Mucosa of stomach (tissue), 1 donor: ENCODE measurements at regions not wholly inside any gene's neighbourhood (a gene's known extent, or its start where the extent isn't known, plus 50 kb on each side); places are given as distances from the start of the nearest gene placed in this dataset.

Experiments
- H3K27me3 ChIP-seq: one replicate; pipeline ENCODE4 v1.7.0; 2013; ENCODE audit warnings: mild to moderate bottlenecking, low read length; ENCODE audit not compliant: control insufficient read depth, insufficient read depth
- H3K36me3 ChIP-seq: one replicate; pipeline ENCODE4 v1.7.0; 2013; ENCODE audit warnings: low read length; ENCODE audit not compliant: control insufficient read depth, insufficient read depth
- H3K4me1 ChIP-seq: one replicate; pipeline ENCODE4 v1.7.0; 2013; ENCODE audit warnings: mild to moderate bottlenecking, low read length; ENCODE audit not compliant: control insufficient read depth, insufficient read depth
- H3K4me3 ChIP-seq: one replicate; pipeline ENCODE4 v1.7.0; 2013; ENCODE audit warnings: low read length
- H3K9ac ChIP-seq: one replicate; pipeline ENCODE4 v1.7.0; 2013; ENCODE audit warnings: mild to moderate bottlenecking, low read length, moderate library complexity
- H3K9me3 ChIP-seq: one replicate; pipeline ENCODE4 v1.7.0; 2013; ENCODE audit warnings: mild to moderate bottlenecking, low read length, moderate library complexity; ENCODE audit not compliant: control insufficient read depth
- donor health status: Pancreatic carcinoma.

DNA sequence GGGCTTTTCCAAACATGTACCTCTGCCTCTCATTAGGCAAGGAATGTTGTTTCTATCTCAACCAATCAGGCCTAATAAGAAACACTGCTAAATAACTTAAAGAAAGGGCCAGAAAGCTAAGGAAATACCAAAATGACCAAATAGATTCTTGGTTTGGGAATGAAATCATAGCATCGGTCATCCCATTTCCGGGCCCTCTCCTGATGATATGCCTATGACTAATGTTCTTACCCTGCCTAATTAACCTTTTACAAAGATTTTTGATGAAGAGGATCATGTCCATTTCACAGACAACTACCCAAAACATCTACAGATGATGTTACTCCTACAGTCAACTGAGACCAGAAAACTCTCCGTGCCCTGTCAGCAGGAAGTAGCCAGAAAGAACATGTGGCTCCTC, 164.0 kb downstream of the DDX3Y start:
- no peaks in the 10 kb centered on the region for H3K27me3 ChIP-seq
- H3K9ac ChIP-seq, result no peak overlapping the region
- no peaks in the 10 kb centered on the region for H3K4me1 ChIP-seq
- no peaks in the 10 kb centered on the region for H3K36me3 ChIP-seq
- H3K9me3 ChIP-seq, result no peaks in the 10 kb centered on the region
- no peak overlapping the region for H3K4me3 ChIP-seq

DNA sequence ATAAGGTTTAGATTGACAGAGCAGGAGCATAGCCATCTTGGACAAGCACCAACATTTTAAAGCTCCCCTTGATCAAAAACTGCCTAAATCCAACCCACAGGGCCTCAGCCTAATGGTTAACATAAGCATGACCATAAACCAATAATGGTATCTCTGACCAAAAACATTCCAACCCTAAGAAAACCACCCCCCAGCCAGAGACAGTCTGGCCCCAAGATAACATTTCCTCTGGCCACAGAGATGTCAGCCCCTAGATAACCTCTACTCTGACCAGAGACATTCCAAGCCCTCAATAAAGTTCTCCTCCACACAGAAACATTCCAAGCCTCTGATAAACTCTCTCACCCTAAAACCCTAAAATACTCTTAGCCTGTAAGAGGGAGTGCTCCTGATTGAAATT, 164.4 kb downstream of the DDX3Y start:
- no peaks in the 10 kb centered on the region for H3K4me1 ChIP-seq
- no peak overlapping the region for H3K9ac ChIP-seq
- no peaks in the 10 kb centered on the region for H3K36me3 ChIP-seq
- H3K9me3 ChIP-seq, result no peaks in the 10 kb centered on the region
- H3K27me3 ChIP-seq, result no peaks in the 10 kb centered on the region
- H3K4me3 ChIP-seq, result no peak overlapping the region

DNA sequence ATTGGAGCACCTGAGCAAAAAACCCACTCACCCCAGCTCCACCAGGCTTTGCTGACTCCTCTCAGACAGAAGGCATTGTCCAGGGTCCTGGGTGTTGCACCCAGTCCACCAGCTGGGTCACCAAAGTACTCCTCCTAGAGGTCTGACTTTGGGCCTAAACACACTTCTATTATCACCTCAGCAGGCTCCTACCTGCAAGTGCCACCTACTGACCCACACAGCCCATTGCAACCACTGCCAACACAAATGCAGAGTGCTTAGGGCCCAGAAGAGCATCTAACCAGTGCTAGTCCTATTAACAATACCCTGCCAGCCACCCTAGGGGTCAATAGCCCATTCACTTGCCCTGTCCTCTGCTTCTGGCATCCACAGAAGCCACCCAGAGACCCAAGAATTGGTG, 178.1 kb downstream of the DDX3Y start:
- H3K4me1 ChIP-seq, result no peaks in the 10 kb centered on the region
- H3K4me3 ChIP-seq, result no peak overlapping the region
- no peaks in the 10 kb centered on the region for H3K36me3 ChIP-seq
- H3K9ac ChIP-seq, result no peak overlapping the region
- H3K27me3 ChIP-seq, result no peaks in the 10 kb centered on the region
- no peaks in the 10 kb centered on the region for H3K9me3 ChIP-seq

DNA sequence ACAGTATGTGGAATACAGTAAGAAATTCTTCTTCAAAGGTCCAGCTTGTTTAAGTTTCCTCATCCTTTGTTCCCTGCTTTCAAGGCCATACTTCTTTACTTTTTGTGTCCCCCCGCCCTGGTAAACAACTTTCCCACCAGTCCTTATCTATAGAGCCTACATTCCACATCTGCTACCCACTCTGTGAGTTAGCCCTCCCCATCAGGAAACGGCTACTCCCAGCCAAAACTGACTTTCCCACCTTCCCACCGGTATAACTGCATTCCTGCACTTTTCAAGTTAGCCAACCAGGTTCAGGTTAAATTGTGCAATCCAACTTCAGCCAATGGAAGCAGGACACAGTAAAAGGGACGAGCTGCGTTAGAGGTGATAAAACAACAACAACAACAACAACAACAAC, 186.9 kb downstream of the DDX3Y start:
- Histone ChIP-seq H3K4me1 (no peaks in the 10 kb centered on the region), H3K4me3 (no peak overlapping the region), H3K36me3 (no peaks in the 10 kb centered on the region), H3K9me3 (no peaks in the 10 kb centered on the region), H3K9ac (no peak overlapping the region), H3K27me3 (no peaks in the 10 kb centered on the region)

DNA sequence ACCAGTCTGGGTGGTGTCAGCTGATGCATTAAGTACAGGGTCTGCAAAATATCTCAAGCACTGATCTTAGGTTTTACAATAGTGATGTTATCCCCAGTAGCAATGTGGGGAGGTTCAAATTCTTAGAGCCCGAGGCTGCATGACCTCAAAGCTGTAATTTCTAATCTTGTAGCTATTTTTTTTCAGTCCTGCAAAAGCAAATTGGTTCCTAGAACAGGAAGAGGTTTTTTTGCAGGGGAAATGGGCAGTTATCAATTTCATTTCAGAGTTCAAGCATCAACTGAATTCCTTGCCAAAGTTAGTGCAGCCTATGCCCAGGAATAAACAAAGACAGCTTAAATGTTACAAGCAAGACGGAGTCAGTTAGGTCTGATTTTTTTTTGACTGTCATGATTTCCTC, 188.3 kb downstream of the DDX3Y start:
- no peaks in the 10 kb centered on the region for H3K9me3 ChIP-seq
- no peaks in the 10 kb centered on the region for H3K36me3 ChIP-seq
- H3K27me3 ChIP-seq, result no peaks in the 10 kb centered on the region
- no peak overlapping the region for H3K9ac ChIP-seq
- H3K4me3 ChIP-seq, result no peak overlapping the region
- no peaks in the 10 kb centered on the region for H3K4me1 ChIP-seq

DNA sequence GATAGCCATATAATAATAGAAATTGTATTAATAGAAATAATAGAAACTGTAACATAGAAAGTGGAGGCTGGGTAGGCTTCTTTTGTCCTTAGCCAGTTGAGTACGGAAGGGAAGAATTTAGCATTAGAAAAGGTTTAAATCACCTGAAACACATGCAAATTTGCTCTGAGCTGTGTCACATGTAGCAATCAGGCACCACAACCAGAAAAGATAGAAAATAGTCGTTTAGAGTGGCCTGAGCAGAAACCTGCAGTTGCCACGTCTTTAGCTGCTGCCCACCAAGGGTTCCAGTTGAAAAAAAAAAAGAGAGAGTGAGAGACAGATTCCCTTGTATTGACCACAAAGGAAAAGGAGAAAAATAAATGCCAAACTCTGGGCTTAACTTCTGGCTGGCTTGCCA, 188.8 kb downstream of the DDX3Y start:
- H3K27me3 ChIP-seq, result no peaks in the 10 kb centered on the region
- no peaks in the 10 kb centered on the region for H3K4me1 ChIP-seq
- H3K4me3 ChIP-seq, result no peak overlapping the region
- no peak overlapping the region for H3K9ac ChIP-seq
- H3K9me3 ChIP-seq, result no peaks in the 10 kb centered on the region
- no peaks in the 10 kb centered on the region for H3K36me3 ChIP-seq

DNA sequence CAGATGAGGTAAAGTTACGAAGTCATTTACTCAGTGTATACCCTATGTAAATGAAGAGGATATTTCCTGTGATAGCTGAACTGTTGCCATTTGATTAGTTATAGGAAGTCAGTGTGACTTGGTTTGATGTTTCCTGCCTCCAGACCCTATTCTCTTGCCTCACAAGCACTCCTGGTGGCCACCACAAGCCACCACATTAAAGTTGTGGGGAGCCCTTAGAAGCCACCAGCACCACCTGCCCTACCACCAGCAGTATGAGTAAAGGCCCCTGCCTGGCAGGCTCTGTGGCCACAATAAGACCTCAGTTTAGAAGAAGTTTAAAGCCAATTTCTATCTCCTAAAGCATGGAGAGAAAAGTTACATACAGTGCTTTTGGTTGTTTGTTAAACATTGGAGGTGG, 189.7 kb downstream of the DDX3Y start:
- no peak overlapping the region for H3K4me3 ChIP-seq
- no peaks in the 10 kb centered on the region for H3K27me3 ChIP-seq
- H3K9ac ChIP-seq, result no peak overlapping the region
- H3K36me3 ChIP-seq, result no peaks in the 10 kb centered on the region
- no peaks in the 10 kb centered on the region for H3K4me1 ChIP-seq
- no peaks in the 10 kb centered on the region for H3K9me3 ChIP-seq

DNA sequence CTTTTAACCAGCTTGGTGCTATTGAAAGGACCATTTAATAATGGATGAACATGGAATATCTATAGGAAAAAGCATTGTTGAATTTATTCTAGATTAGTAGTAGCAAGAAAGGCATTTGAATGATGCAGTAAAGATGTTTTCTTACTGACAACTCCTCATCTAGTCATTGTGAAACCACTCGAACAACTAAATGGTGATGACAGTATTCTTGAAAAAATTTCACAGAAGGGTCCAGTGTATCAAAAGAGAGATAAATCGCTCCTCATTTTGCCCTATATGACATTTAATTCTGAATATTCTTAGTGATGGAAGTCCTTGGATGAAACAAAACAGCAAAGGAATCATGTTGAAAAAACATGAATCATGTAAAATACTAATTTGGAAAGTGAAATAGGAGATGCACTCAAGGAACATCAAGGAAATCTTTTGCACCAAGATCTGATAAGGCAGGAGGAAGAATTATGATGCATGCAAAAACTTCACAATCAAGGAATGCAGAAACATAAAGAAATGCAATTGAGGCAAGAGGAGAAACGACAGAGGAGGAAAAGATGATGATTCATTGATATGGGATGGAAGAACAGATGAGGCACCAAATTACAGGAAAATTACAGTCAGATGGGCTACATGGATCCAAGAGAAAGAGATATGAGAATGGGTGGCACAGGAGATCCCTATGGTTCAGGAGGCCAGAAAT, 190.4 kb downstream of the DDX3Y start:
- H3K27me3 ChIP-seq, result no peaks in the 10 kb centered on the region
- no peaks in the 10 kb centered on the region for H3K9me3 ChIP-seq
- H3K4me3 ChIP-seq, result no peak overlapping the region
- no peaks in the 10 kb centered on the region for H3K36me3 ChIP-seq
- no peak overlapping the region for H3K9ac ChIP-seq
- H3K4me1 ChIP-seq, result no peaks in the 10 kb centered on the region

DNA sequence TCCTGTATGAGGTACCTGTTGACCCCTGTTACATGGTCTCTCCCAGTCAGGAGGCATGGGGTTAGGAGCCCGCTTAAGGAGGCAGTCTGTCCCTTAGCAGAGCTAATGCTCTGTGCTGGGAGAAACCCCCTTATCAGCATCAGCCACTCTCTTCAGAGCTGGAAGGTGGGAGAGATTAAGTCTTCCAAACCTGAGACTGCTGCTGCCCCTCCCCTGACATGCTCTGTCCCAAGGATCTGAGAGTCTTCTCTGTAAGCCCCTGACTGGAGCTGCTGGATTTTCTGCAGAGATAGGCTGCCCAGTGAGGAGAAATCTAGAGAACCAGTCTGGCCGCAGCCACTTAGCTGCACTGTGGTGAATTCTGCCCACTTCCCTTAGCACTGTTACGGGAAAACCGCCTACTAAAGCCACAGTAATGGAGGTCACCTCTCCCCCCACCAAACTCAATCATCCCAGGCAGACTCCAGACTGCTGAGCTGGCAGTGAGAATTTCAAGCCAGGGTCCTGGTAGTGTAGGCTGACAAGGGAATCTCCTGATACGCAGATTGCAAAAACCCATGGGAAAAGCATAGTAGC, 222.3 kb downstream of the DDX3Y start:
- no peak overlapping the region for H3K9ac ChIP-seq
- no peaks in the 10 kb centered on the region for H3K9me3 ChIP-seq
- H3K36me3 ChIP-seq, result no peaks in the 10 kb centered on the region
- H3K27me3 ChIP-seq, result no peaks in the 10 kb centered on the region
- H3K4me3 ChIP-seq, result no peak overlapping the region
- peaks cover 5% of the 10 kb centered on the region for H3K4me1 ChIP-seq

DNA sequence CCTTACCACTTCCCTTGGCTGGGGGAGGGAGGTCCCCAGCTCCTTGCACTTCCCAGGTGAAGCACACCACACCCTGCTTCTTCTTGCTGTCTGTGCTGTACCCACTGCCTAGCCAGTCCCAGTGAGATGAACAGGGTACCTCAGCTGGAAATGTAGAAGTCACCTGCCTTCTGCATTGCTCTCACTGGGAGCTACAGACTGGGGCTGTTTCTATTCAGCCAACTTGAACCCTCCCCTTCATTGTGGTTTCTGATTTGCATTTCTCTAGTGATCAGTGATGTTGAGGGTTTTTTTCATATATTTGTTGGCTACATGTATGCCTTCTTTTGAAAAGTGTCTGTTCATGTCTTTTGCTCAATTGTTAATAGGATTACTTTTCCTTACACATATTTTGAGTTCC, 222.8 kb downstream of the DDX3Y start:
- Histone ChIP-seq H3K9ac (no peak overlapping the region), H3K9me3 (no peaks in the 10 kb centered on the region), H3K27me3 (no peaks in the 10 kb centered on the region), H3K36me3 (no peaks in the 10 kb centered on the region), H3K4me3 (no peak overlapping the region), H3K4me1 (peaks cover 5% of the 10 kb centered on the region)

DNA sequence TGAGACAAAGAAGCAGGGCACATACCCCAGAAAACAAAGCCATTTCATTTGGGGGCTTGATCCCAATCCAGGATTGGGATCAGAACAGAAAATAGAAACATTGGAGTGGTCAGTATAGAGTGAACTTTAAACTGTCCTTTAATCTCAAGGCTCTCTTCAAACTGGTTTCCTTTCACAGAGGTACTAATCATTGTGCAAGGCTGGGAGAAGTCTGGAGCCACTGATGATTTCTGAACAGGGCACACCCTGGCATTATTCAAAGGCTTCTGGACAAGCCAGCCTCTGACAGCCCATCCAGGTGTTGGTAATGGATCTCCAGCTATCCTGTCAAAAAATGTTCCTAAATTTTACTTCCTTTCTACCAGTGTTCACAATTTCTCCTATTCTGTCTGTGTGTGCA, 244.5 kb downstream of the DDX3Y start:
- no peaks in the 10 kb centered on the region for H3K27me3 ChIP-seq
- H3K9me3 ChIP-seq, result no peaks in the 10 kb centered on the region
- H3K9ac ChIP-seq, result peak overlapping the region; percentile 56
- no peaks in the 10 kb centered on the region for H3K36me3 ChIP-seq
- H3K4me1 ChIP-seq, result no peaks in the 10 kb centered on the region
- H3K4me3 ChIP-seq, result no peak overlapping the region

DNA sequence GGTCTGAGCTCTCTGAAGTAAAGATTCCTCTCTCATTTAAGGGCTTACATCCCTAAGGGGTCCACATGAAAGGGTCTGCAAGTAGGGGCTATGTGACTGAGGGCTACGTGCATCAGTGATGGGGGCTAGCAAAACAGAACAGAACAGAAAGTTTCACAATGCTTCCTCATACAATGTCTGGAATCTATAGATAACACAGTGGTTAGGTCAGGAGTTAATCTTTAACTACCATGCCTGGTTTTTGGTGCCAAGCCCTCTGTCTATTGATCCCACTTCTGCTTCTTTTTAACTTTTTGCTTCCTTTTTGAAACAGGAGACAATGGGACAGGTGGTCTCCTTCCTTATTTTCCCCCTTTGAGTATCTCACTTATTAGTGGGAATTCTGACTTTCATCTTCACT, 263.0 kb downstream of the DDX3Y start:
- Histone ChIP-seq H3K4me1 (no peaks in the 10 kb centered on the region), H3K27me3 (no peaks in the 10 kb centered on the region), H3K9ac (no peak overlapping the region), H3K36me3 (no peaks in the 10 kb centered on the region), H3K4me3 (no peak overlapping the region), H3K9me3 (no peaks in the 10 kb centered on the region)

DNA sequence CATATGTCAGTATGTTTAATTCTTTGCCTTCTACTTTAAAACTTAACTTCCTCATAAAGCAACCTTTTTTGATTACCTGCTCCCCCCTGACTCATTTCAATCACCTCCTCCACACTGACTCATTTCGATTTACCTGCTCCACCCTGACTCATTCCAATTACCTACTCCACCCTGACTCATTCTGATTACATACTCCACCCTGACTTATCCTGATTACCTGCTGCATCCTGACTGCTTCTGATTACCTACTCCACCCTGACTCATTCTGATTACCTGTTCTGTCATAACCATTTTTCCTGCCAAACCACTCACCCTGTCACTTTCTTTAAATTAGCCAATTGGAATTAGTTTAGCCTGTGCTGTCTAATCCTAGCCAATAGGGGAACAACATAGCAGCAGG, 263.6 kb downstream of the DDX3Y start:
- H3K36me3 ChIP-seq, result no peaks in the 10 kb centered on the region
- H3K4me3 ChIP-seq, result no peak overlapping the region
- no peaks in the 10 kb centered on the region for H3K9me3 ChIP-seq
- no peaks in the 10 kb centered on the region for H3K27me3 ChIP-seq
- no peak overlapping the region for H3K9ac ChIP-seq
- no peaks in the 10 kb centered on the region for H3K4me1 ChIP-seq
